ENCODE measurements at regions not wholly inside any gene's neighbourhood (a gene's known extent, or its start where the extent isn't known, plus 50 kb on each side); places are given as distances from the start of the nearest gene placed in this dataset.

- Histone ChIP-seq H3K23me2 (ENCODE audit: low read depth, low read length) (no peaks in the 10 kb centered on the region), H3K18ac (ENCODE audit: extremely low read depth, low read length) (no peak overlapping the region), H4K8ac (ENCODE audit: extremely low read depth, insufficient read depth, low read length) (no peak overlapping the region), H4K91ac (replicated peaks; ENCODE audit: insufficient read length, low read length) (no peak overlapping the region), H4K20me1 (replicated peaks in 1 of 2; ENCODE audit: control insufficient read depth in 1 of 2, insufficient read depth in 2 of 2, low read length in 2 of 2) (no peaks in the 10 kb centered on the region), H2BK20ac (ENCODE audit: low read length) (no peak overlapping the region), H3K56ac (replicated peaks; ENCODE audit: insufficient read length, low read depth, low read length) (no peak overlapping the region), H3K9me3 (ENCODE audit: insufficient read depth in 2 of 2, low read depth in 1 of 2, low read length in 1 of 2) (no peaks in the 10 kb centered on the region), H2BK5ac (ENCODE audit: low read depth, low read length) (no peak overlapping the region), H3K4me1 (replicated peaks in 1 of 4; ENCODE audit: control insufficient read depth in 3 of 4, insufficient read depth in 4 of 4, low read length in 3 of 4) (no peaks in the 10 kb centered on the region), H3K14ac (ENCODE audit: insufficient read length) (no peak overlapping the region), H3K4me2 (ENCODE audit: insufficient read depth in 1 of 2, low read depth in 2 of 2, low read length in 2 of 2) (no peak overlapping the region), H3K27me3 (replicated peaks in 1 of 4; ENCODE audit: control insufficient read depth in 3 of 4, extremely low read depth in 1 of 4, insufficient read depth in 3 of 4, low read length in 3 of 4) (no peaks in the 10 kb centered on the region), H2BK15ac (ENCODE audit: low read length) (no peak overlapping the region), H3K27ac (ENCODE audit: low read depth, low read length) (no peak overlapping the region), H3K9ac (replicated peaks in 1 of 4; ENCODE audit: extremely low read depth in 1 of 4, low read depth in 3 of 4, low read length in 3 of 4) (no peak overlapping the region), H4K5ac (ENCODE audit: insufficient read length, low read depth, low read length) (no peak overlapping the region), H2BK120ac (replicated peaks; ENCODE audit: low read depth, low read length) (no peak overlapping the region), H2BK12ac (ENCODE audit: low read depth, low read length) (no peak overlapping the region), H3K36me3 (ENCODE audit: control insufficient read depth in 2 of 4, insufficient read depth in 4 of 4, low read length in 3 of 4) (no peaks in the 10 kb centered on the region), H3K4me3 (ENCODE audit: extremely low read depth in 1 of 4, insufficient read depth in 2 of 4, low read depth in 3 of 4, low read length in 4 of 4) (no peak overlapping the region), H3K79me1 (ENCODE audit: low read depth, low read length) (no peaks in the 10 kb centered on the region), H2AFZ (ENCODE audit: low read length) (no peak overlapping the region), H3K79me2 (ENCODE audit: control insufficient read depth in 1 of 2, insufficient read depth in 2 of 2, low read length in 2 of 2) (no peaks in the 10 kb centered on the region), H2AK5ac (ENCODE audit: low read depth, low read length) (no peak overlapping the region), H3K23ac (ENCODE audit: insufficient read length) (no peak overlapping the region), H3K4ac (replicated peaks; ENCODE audit: insufficient read length, low read depth, low read length) (no peak overlapping the region)
- POLR2A ChIA-PET (ENCODE audit: partially characterized antibody), result interaction anchor here (0.6 kb wide), 1 partner anchor 157 kb away, joined by 3 read pairs; no protein-coding TSS in a partner anchor
- DNase-seq (ENCODE audit: low read depth in 1 of 2, low spot score in 2 of 2) (no peak), FAIRE-seq (no peak)
- WGBS, 2 experiments (ENCODE audit: extremely low coverage in 1 of 2, insufficient coverage in 1 of 2, insufficient read length in 1 of 2, insufficient replicate concordance in 2 of 2, low coverage in 1 of 2, low lambda C conversion rate in 2 of 2, missing lambda C conversion rate in 1 of 2), result 87% methylated on average over 2 of the region's 2 CpGs; no CpG with 5 or more reads in 1 of the 2 experiments
- no peak for TF ChIP-seq SAP30 (IDR thresholded peaks at IDR 0.05; ENCODE audit: insufficient read depth, insufficient replicate concordance, low read length)
- TF ChIP-seq CBX8 (IDR thresholded peaks at IDR 0.05; ENCODE audit: borderline replicate concordance, low read depth, low read length), result no peak
- TF ChIP-seq CHD1 (IDR thresholded peaks at IDR 0.05; ENCODE audit: low read depth, low read length), result no peak
- CTCF ChIA-PET (ENCODE audit: partially characterized antibody), result interaction anchor here (1.0 to 1.4 kb wide), 2 partner anchors 25 to 33 kb away, joined by 3 read pairs; no protein-coding TSS in a partner anchor
Measured at GRCh38 chr13:44784708-44785080, 204.6 kb downstream of the NUFIP1 start.
